A549 (cell line): ENCODE measurements at regions not wholly inside any gene's neighbourhood (a gene's known extent, or its start where the extent isn't known, plus 50 kb on each side); places are given as distances from the start of the nearest gene placed in this dataset.
"Not testable (repeated sequence)": the region's sequence is repeated elsewhere in the genome, so short reads cannot be mapped to it uniquely, and the experiment has no call there.

ENCODE experiments used
- ATAC-seq, 2 experiments: fragments of 200-7000 bp in 1 of 2; fragments of >200 bp in 1 of 2; cut with Nextera tagmentation in 1 of 2; cut with Tn5 transposase in 1 of 2; 3 replicates each; pipeline versions ENCODE4 v1.8.0 to v1.9.1; 2018 to 2020; ENCODE audit warnings: mild to moderate bottlenecking in 1 of 2, moderate library complexity in 1 of 2
- CTCF ChIA-PET: fragments of 300-600 bp; sonication (Branson Sonifier 250); formaldehyde crosslinking; extraction: SDS; loops from one replicate; lab custom pipeline; 2021; ENCODE audit warnings: antibody characterized with exemption, inconsistent platforms; lab: Yijun Ruan, JAX
- POLR2A ChIA-PET: fragments of 350-600 bp; formaldehyde crosslinking; extraction: SDS; loops from one replicate; lab custom pipeline; 2021; ENCODE audit warnings: antibody characterized with exemption, inconsistent platforms; lab: Yijun Ruan, JAX
- DNase-seq, 2 experiments: peaks; one replicate each; pipeline versions ENCODE4 v3.0.0 to v3.0.0-alpha.2; 2011 to 2016; ENCODE audit warnings: low read depth in 1 of 2, low spot score in 1 of 2
- FAIRE-seq: peaks from 2 replicates; lab custom pipeline; 2011; peaks lifted over from hg19 to GRCh38; lab: Jason Lieb, UNC
- H3K27ac ChIP-seq, 2 experiments: fragments of >200 bp; sonication (Bioruptor Twin); formaldehyde crosslinking; 3 replicates each; pipeline ENCODE4 v1.5.1; 2016 to 2017
- H3K4me1 ChIP-seq: fragments of >200 bp; sonication (Bioruptor Twin); formaldehyde crosslinking; 3 replicates; pipeline ENCODE4 v1.6.1; 2016
- H3K4me2 ChIP-seq: fragments of >200 bp; sonication (Bioruptor Twin); formaldehyde crosslinking; 3 replicates; pipeline ENCODE4 v1.6.1; 2016
- H3K4me3 ChIP-seq: fragments of >200 bp; sonication (Bioruptor Twin); formaldehyde crosslinking; 3 replicates; pipeline ENCODE4 v1.5.1; 2016
- H3K9me3 ChIP-seq: fragments of >200 bp; sonication (Bioruptor Twin); formaldehyde crosslinking; 3 replicates; pipeline ENCODE4 v1.6.1; 2016
- CBX8 ChIP-seq: fragments of 200-600 bp; sonication (generic); IDR thresholded peaks from 2 replicates; pipeline ENCODE4 v1.6.1; 2016
- CEBPB ChIP-seq, 2 experiments: fragments of >200 bp in 1 of 2; sonication (Bioruptor Twin) in 1 of 2; formaldehyde crosslinking in 1 of 2; IDR thresholded peaks; 2 replicates each; pipeline ENCODE4 v1.6.1; 2012 to 2016
- CHD2 ChIP-seq: fragments of 150-350 bp; IDR thresholded peaks from 2 replicates; pipeline ENCODE4 v1.6.1; 2014; ENCODE audit warnings: low read length; ENCODE audit not compliant: partially characterized antibody
- CHD4 ChIP-seq: fragments of 200-600 bp; sonication (generic); IDR thresholded peaks from 2 replicates; pipeline ENCODE4 v1.6.1; 2016; ENCODE audit warnings: antibody characterized with exemption, mild to moderate bottlenecking, borderline replicate concordance
- EHF ChIP-seq: fragments of 250-450 bp; sonication (Bioruptor Pico); IDR thresholded peaks from 2 replicates; pipeline ENCODE4 v1.5.0; 2020; ENCODE audit warnings: mild to moderate bottlenecking
- EP300 ChIP-seq, 2 experiments: fragments of >200 bp; sonication (Bioruptor Twin); formaldehyde crosslinking; IDR thresholded peaks; 2 replicates in 1 of 2; 3 replicates in 1 of 2; pipeline ENCODE4 v1.6.1; 2016 to 2017
- FOSB ChIP-seq: fragments of 250-450 bp; sonication (Bioruptor Pico); IDR thresholded peaks from 2 replicates; pipeline ENCODE4 v1.5.0; 2020; ENCODE audit warnings: mild to moderate bottlenecking, moderate library complexity
- FOSL2 ChIP-seq, 2 experiments: fragments of 450-650 bp in 1 of 2; fragments of >200 bp in 1 of 2; sonication (Bioruptor Twin) in 1 of 2; formaldehyde crosslinking; IDR thresholded peaks; 2 replicates each; pipeline versions ENCODE4 v1.5.0 to v1.6.1; 2016 to 2020; ENCODE audit warnings: mild to moderate bottlenecking in 1 of 2, moderate library complexity in 1 of 2
- HDAC2 ChIP-seq: fragments of 200-600 bp; sonication (generic); IDR thresholded peaks from 2 replicates; pipeline ENCODE4 v1.6.1; 2016
- JUNB ChIP-seq: fragments of >200 bp; sonication (Bioruptor Twin); formaldehyde crosslinking; IDR thresholded peaks from 2 replicates; pipeline ENCODE4 v1.6.1; 2016
- KDM1A ChIP-seq: fragments of 200-600 bp; sonication (generic); IDR thresholded peaks from 2 replicates; pipeline ENCODE4 v1.6.1; 2016; ENCODE audit warnings: low read depth, mild to moderate bottlenecking
- MAFK ChIP-seq: fragments of 450-650 bp; IDR thresholded peaks from 2 replicates; pipeline ENCODE4 v1.6.1; 2014; ENCODE audit not compliant: partially characterized antibody
- NFE2L2 ChIP-seq: fragments of 150-350 bp; conservative IDR thresholded peaks from 2 replicates; pipeline ENCODE4 v1.6.1; 2014; ENCODE audit warnings: low read length
- PHF8 ChIP-seq: fragments of 200-600 bp; sonication (generic); IDR thresholded peaks from 2 replicates; pipeline ENCODE4 v1.6.1; 2016; ENCODE audit warnings: low read depth, mild to moderate bottlenecking, antibody characterized with exemption, moderate library complexity, borderline replicate concordance
- POLR2A ChIP-seq: IDR thresholded peaks from 2 replicates; pipeline ENCODE4 v1.6.1; 2012; ENCODE audit warnings: mild to moderate bottlenecking, low read length
- RCOR1 ChIP-seq: fragments of 150-350 bp; IDR thresholded peaks from 2 replicates; pipeline ENCODE4 v1.6.1; 2014; ENCODE audit warnings: antibody characterized with exemption, low read length, low read depth
- RFX5 ChIP-seq: fragments of 450-650 bp; IDR thresholded peaks from 2 replicates; pipeline ENCODE4 v1.7.1; 2014; ENCODE audit warnings: antibody characterized with exemption, mild to moderate bottlenecking, moderate library complexity
- RNF2 ChIP-seq: fragments of 200-600 bp; sonication (generic); IDR thresholded peaks from 2 replicates; pipeline ENCODE4 v1.6.1; 2016; ENCODE audit warnings: low read depth, mild to moderate bottlenecking, antibody characterized with exemption, moderate library complexity, borderline replicate concordance
- ZC3H11A ChIP-seq: fragments of 450-650 bp; IDR thresholded peaks from 2 replicates; pipeline ENCODE4 v1.6.1; 2014; ENCODE audit warnings: antibody characterized with exemption, mild to moderate bottlenecking
- WGBS: methylation state at CpG from one replicate; pipeline ENCODE4 v1.1.6; 2017; ENCODE audit errors: missing lambda C conversion rate; 5-methylcytosine and 5-hydroxymethylcytosine counted together
- TF ChIP-seq, protein P1 (sequence below): fragments of 250-450 bp; sonication (Bioruptor Pico); IDR thresholded peaks from 2 replicates; pipeline ENCODE4 v1.5.0; 2021; ENCODE audit warnings: mild to moderate bottlenecking, moderate library complexity, borderline replicate concordance
- TF ChIP-seq, protein P2 (sequence below): fragments of 450-650 bp; IDR thresholded peaks from 2 replicates; pipeline ENCODE4 v1.6.1; 2014; ENCODE audit warnings: antibody characterized with exemption
- TF ChIP-seq, protein P3 (sequence below): IDR thresholded peaks from 2 replicates; pipeline ENCODE4 v1.6.1; 2012; ENCODE audit warnings: low read depth, borderline replicate concordance

DNA sequence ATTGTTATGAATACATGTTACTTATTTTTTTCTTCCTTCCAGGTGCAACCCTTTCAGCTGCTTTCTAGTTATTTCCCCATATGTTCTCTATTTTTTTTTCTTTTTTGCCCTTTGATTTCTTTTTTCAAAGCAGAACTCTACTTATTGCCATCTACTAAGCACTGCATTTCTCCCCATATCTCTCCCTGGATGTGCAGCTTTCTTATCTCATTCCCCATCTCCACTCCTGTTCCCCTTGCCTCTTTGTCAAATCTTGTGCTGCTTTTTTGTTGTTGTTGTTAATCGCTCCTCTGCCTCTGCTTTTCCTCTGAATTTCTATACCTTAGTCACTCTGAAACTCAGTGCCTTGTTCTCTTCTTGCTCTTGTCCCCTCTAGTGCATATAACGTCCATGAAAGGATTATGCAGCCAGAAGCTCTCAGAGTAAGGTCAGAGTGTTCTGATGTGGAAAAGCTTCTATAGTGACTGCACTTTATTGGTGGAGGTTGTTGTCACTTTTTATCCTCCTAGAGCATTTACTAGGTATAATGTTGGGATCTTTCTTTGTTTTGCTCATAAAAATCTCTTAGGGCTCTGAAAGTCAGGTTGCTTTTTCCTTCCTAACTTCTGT, 51.1 kb upstream of the JADE1 start:
- no peak for FAIRE-seq
- 84% methylated on average over 2 of the region's 2 CpGs for WGBS
- CTCF ChIA-PET: interaction anchor here (2.1 kb wide), 1 partner anchor 304 kb away, joined by 4 read pairs; no protein-coding TSS in a partner anchor

DNA sequence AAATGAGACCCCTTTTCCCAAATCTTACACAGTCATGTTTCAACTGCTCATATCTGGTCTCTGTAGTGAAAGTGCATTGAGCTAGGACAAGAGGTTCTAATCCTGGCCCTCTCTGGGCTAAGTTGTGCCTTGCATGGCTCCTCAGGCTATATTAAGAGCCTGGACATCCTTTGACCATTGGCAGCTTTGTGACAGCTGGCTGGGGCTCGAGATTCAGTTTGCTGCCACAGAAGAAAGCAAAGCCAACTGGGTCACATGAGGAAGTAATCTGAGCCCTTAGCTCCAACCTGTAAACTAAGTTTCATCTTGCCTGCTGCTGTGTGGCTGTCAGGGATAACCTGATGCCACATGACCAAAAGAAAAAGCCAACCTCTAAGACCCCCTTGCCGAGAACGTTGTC, 51.8 kb upstream of the JADE1 start:
- no peak for DNase-seq
- ATAC-seq: no peak; a peak in 1 of 6 replicates
- 79% methylated on average over 2 of the region's 3 CpGs for WGBS
- Histone ChIP-seq H3K9me3 (no peaks in the 10 kb centered on the region), H3K4me2 (no peak overlapping the region), H3K4me1 (no peaks in the 10 kb centered on the region), H3K4me3 (no peak overlapping the region), H3K27ac (peak overlapping the region in 1 of 2 experiments; percentile 48; a peak in 1 of 6 replicates)
- FAIRE-seq: no peak
- CTCF ChIA-PET: interaction anchor here (0.6 to 2.1 kb wide), 2 partner anchors 33 to 303 kb away, joined by 3 to 4 read pairs; no protein-coding TSS in a partner anchor
- TF ChIP-seq POLR2A (no peak), JUNB (no peak), CHD2 (no peak), CHD4 (no peak), CEBPB (IDR thresholded peaks at IDR 0.05) (no peak), NFE2L2 (no peak), ZC3H11A (no peak), FOSB (CRISPR knock-in tag) (no peak), EHF (CRISPR knock-in tag) (no peak), EP300 (IDR thresholded peaks at IDR 0.05) (no peak), RNF2 (no peak), HDAC2 (no peak), FOSL2 (IDR thresholded peaks at IDR 0.05) (no peak), FOSL2 (CRISPR knock-in tag; IDR thresholded peaks at IDR 0.05) (no peak), KDM1A (no peak), PHF8 (no peak), RFX5 (no peak)
- TF ChIP-seq, protein P1, sequence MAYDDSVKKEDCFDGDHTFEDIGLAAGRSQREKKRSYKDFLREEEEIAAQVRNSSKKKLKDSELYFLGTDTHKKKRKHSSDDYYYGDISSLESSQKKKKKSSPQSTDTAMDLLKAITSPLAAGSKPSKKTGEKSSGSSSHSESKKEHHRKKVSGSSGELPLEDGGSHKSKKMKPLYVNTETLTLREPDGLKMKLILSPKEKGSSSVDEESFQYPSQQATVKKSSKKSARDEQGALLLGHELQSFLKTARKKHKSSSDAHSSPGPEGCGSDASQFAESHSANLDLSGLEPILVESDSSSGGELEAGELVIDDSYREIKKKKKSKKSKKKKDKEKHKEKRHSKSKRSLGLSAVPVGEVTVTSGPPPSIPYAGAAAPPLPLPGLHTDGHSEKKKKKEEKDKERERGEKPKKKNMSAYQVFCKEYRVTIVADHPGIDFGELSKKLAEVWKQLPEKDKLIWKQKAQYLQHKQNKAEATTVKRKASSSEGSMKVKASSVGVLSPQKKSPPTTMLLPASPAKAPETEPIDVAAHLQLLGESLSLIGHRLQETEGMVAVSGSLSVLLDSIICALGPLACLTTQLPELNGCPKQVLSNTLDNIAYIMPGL (CRISPR knock-in tag): no peak
- TF ChIP-seq, protein P2, sequence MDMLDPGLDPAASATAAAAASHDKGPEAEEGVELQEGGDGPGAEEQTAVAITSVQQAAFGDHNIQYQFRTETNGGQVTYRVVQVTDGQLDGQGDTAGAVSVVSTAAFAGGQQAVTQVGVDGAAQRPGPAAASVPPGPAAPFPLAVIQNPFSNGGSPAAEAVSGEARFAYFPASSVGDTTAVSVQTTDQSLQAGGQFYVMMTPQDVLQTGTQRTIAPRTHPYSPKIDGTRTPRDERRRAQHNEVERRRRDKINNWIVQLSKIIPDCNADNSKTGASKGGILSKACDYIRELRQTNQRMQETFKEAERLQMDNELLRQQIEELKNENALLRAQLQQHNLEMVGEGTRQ: no peak
- POLR2A ChIA-PET: no interaction called here

More for the DNA sequence above, 51.1 kb upstream of the JADE1 start:
- H3K4me1 ChIP-seq: no peaks in the 10 kb centered on the region
- no peaks in the 10 kb centered on the region for H3K9me3 ChIP-seq
- no peak overlapping the region for H3K4me3 ChIP-seq
- TF ChIP-seq CBX8 (no peak), RCOR1 (no peak)
- TF ChIP-seq, protein P3, sequence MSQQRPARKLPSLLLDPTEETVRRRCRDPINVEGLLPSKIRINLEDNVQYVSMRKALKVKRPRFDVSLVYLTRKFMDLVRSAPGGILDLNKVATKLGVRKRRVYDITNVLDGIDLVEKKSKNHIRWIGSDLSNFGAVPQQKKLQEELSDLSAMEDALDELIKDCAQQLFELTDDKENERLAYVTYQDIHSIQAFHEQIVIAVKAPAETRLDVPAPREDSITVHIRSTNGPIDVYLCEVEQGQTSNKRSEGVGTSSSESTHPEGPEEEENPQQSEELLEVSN: no peak
- H3K27ac ChIP-seq: no peak overlapping the region
- no peak overlapping the region for H3K4me2 ChIP-seq
- no peak for DNase-seq
- POLR2A ChIA-PET: no interaction called here
- ATAC-seq: no peak

DNA sequence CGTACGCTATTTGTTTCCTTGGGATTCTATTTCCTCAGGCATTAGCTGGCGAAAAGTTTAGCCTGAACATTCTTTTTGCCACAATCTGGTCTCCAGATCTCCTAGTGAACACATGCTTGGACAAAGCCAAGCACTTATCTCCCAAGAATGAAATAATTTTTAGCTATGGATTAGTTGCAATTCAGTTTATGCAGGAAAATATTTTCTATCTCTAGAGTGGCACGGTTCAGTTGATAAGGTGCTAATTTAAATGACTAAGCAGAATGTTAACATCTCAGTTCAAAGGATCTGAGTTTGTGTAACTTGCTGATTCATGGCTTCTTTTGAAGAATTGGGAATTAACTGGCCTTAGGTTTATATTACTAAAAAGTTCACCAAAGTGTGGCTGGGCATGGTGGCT, 58.1 kb upstream of the JADE1 start:
- ATAC-seq (no peak), FAIRE-seq (no peak), DNase-seq (no peak)
- H3K4me1 ChIP-seq: peaks cover 6% of the 10 kb centered on the region; the same call in 2 of the 3 replicates
- no peak overlapping the region for H3K4me2 ChIP-seq
- peak overlapping the region in 1 of 2 experiments; percentile 47; a peak in 4 of 6 replicates for H3K27ac ChIP-seq
- TF ChIP-seq NFE2L2 (peak; percentile 33; the same call in 1 of the 2 replicates), MAFK (peak; percentile 74), CHD2 (no peak)
- H3K9me3 ChIP-seq: no peaks in the 10 kb centered on the region
- ChIA-PET CTCF (interaction anchor here (1.4 to 1.5 kb wide), 2 partner anchors 10 to 17 kb away, joined by 3 read pairs; no protein-coding TSS in a partner anchor), POLR2A (no interaction called here)
- WGBS: 88% methylated on average over 4 of the region's 4 CpGs
- no peak overlapping the region for H3K4me3 ChIP-seq

DNA sequence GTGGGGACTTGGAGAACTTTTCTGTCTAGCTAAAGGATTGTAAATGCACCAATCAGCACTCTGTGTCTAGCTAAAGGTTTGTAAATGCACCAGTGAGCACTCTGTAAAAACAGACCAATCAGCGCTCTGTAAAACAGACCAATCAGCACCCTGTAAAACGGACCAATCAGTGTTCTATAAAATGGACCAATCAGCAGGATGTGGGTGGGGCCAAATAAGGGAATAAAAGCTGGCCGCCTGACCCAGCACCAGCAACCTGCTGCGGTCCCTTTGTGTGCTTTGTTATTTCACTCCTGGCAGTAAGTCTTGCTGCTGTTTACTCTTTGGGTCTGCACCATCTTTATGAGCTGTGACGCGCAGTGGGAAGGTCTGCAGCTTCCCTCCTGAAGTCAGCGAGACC, 67.8 kb upstream of the JADE1 start:
- H3K27ac ChIP-seq, DNase-seq, ATAC-seq, FAIRE-seq, H3K9me3 ChIP-seq, POLR2A ChIA-PET, H3K4me2 ChIP-seq, H3K4me3 ChIP-seq, H3K4me1 ChIP-seq: not testable (repeated sequence)
- CTCF ChIA-PET: interaction anchor here (0.7 kb wide), 1 partner anchor 18 kb away, joined by 4 read pairs; no protein-coding TSS in a partner anchor
- 86% methylated on average over 7 of the region's 7 CpGs for WGBS
